GM12864 (cell line): ENCODE measurements at regions not wholly inside any gene's neighbourhood (a gene's known extent, or its start where the extent isn't known, plus 50 kb on each side); places are given as distances from the start of the nearest gene placed in this dataset.

ENCODE experiments used
- DNase-seq: peaks from one replicate; pipeline ENCODE4 v3.0.0-alpha.2; 2011; ENCODE audit warnings: low read depth
- H3K4me3 ChIP-seq: 2 replicates; pipeline ENCODE4 v1.5.1; 2011; ENCODE audit warnings: mild to moderate bottlenecking, low read depth, low read length, control low read depth
- TF ChIP-seq, protein P1 (sequence below): IDR thresholded peaks from 2 replicates; pipeline ENCODE4 v1.5.1; 2011; ENCODE audit warnings: low read depth, mild to moderate bottlenecking, moderate library complexity, low read length, control low read depth, inconsistent platforms; ENCODE audit errors: missing control alignments

DNA sequence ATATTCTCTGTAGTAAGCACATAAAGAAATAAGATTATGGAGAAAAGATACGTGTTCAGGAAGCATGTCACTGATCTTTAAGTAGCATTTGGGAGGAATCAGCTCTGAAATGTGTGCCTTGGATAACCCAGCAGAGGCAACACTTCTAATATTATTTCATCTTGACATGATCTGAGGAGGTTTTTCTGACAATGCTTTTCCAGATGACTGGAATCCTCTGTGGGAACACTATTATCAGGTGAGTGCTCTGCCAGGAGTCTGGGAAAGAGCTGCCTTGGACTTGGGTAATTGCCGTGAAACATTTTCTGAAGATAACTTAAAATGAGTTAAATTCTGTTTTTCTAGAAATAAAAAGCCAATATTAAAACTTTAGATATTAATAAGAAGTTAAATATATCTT lies 78.2 kb upstream of the QRFPR start:
- H3K4me3 ChIP-seq = no peak overlapping the region
- DNase-seq = no peak
- TF ChIP-seq, protein P1, sequence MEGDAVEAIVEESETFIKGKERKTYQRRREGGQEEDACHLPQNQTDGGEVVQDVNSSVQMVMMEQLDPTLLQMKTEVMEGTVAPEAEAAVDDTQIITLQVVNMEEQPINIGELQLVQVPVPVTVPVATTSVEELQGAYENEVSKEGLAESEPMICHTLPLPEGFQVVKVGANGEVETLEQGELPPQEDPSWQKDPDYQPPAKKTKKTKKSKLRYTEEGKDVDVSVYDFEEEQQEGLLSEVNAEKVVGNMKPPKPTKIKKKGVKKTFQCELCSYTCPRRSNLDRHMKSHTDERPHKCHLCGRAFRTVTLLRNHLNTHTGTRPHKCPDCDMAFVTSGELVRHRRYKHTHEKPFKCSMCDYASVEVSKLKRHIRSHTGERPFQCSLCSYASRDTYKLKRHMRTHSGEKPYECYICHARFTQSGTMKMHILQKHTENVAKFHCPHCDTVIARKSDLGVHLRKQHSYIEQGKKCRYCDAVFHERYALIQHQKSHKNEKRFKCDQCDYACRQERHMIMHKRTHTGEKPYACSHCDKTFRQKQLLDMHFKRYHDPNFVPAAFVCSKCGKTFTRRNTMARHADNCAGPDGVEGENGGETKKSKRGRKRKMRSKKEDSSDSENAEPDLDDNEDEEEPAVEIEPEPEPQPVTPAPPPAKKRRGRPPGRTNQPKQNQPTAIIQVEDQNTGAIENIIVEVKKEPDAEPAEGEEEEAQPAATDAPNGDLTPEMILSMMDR = no peak

DNA sequence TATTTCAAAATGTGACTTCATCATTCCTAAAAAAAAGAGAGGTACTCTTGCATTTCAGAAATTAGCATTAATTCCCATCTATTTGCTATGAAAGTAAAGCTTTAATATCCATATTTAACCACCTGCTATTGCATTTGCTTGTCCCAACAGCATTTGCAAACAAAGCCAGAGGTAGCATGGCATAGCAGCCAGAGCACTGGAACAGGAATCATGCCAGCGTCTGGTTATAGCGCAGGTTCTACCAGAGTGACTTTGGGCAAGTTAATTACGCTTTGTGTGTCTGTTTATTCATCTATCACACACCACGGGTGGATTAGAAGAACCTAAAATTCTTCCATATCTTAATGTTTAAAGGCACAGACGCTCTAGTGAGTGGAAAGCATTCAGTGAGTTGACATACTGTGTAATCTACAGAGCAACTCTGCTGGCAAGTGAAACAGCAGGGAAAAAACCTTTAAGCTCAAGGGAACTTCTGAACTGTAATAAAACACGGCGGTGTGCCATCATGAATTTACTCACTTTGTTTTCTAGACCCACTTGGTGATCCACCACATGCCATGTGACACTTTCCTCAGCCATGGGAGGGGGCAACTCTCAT lies 76.6 kb upstream of the QRFPR start:
- no peak for DNase-seq
- no peak overlapping the region for H3K4me3 ChIP-seq
- TF ChIP-seq, protein P1 = no peak

DNA sequence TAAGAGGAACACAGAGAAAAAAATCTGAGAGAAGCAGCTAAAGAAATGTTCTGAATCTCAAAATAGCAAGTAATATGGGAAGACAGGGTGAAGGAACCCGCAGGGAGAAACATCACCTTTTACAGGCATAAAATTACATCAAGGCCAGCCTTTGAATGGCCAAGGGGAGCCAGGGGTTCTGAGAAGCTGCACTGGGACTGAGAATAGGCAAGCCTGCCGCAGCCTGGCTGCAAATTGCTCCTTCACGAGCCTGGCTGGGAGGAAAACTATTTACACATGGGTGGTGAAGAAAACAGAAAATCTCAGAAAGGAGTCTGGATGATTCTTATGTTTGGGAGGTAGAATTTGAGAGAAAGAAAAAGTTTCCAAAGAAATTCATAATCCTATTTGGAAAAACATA lies 74.5 kb upstream of the QRFPR start:
- TF ChIP-seq, protein P1 = no peak

DNA sequence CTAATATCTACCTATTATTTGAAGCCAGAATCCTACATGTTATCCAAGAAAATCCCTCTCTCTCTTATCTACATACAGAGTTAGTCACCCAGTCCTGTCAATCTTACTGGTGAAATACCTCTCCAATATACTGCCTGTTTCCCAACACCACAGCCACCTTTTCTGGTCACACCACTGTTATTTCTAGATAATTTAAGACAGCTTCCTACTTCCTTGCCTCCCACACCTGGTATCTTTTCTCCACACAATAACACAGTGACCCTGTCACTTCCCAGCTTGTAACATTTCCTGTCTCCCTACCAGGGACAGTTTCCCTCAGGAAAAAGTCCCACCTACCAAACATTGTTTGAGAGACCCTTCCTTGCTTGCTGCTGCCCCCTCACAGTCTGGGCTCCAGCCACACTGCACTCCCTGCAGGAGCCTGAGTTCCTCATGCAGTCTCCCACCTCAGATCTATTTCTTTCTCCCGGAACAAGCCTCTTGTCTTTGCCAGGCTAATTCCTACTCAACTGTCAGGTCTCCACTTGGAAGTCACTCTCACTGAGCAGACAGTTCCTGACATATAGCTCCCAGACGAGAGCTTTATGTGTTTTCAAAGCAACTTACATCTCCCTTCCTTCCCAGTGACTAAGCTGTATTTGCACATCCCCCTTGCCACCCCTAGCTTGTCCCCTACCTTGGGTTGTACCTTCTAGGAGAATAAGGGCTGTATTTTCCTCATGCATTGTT lies 73.6 kb upstream of the QRFPR start:
- DNase-seq = no peak
- no peak overlapping the region for H3K4me3 ChIP-seq
- TF ChIP-seq, protein P1 = no peak

More for the DNA sequence above, 74.5 kb upstream of the QRFPR start:
- no peak overlapping the region for H3K4me3 ChIP-seq
- DNase-seq = no peak

DNA sequence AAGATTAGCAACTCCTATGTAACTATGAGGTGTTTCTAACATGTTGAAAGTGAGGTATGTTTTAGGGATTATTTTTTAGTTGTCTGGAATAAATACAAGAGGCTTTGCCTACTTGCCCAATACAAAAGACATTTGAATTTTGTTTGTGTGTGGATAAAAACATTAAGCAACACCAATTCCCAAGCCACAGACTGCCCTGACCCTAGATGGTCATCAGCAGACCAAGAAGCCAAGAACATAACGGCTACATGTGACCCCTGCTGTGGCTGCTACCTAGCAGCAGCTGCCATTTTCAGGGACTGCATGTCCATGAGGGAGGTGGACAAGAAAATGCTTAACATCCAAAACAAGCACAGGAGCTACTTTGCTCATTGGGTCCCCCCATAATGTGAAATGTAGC lies 70.5 kb upstream of the QRFPR start:
- TF ChIP-seq, protein P1 = no peak
- DNase-seq = no peak

DNA sequence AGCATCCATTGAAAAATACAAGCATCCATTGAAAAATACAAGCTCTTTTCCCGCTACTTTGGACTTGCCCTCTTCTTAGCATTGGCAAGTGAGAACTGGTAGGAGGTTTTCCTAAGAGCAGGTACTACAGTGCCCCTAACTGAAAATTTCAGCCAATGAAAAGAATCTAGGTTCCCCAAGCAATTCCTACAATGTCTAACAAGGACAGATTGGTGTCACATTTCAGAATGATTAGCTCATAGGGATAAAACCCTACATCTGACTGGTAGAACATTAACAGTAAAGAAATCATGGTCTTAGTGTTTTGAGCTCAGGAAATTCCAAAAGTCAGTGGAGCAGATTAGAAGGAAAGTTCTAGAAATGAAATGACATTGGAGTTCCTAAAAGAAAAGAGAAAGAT lies 68.6 kb upstream of the QRFPR start:
- TF ChIP-seq, protein P1 = no peak
- no peak overlapping the region for H3K4me3 ChIP-seq
- no peak for DNase-seq

More for the DNA sequence above, 70.5 kb upstream of the QRFPR start:
- no peak overlapping the region for H3K4me3 ChIP-seq

DNA sequence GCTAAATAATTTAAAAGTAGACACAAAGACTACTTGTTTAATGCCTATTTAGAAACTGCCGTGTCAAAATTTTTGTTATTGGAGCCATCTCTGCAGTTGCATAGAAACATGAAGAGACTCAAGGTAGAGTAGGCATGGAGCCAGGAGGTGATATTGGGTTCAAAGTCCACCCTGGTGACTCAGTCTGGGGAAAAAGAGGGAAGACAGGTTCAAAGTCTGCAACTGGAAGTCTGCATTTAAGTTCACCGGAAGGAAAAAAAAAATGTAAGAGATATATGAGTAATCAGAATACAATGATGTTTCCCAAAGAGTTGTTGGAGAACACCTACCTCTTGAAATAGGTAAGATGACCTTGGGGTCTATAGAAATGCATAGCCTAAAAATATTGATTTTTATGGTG lies 67.4 kb upstream of the QRFPR start:
- no peak for DNase-seq
- no peak overlapping the region for H3K4me3 ChIP-seq
- TF ChIP-seq, protein P1 = no peak
